Adrenal gland (tissue), 9 donors: ENCODE measurements at regions not wholly inside any gene's neighbourhood (a gene's known extent, or its start where the extent isn't known, plus 50 kb on each side); places are given as distances from the start of the nearest gene placed in this dataset.

ENCODE experiments used
- DNase-seq, 7 donors: peaks; one replicate each; pipeline ENCODE4 v3.0.0-alpha.2; 2019 to 2020
- H3K27ac ChIP-seq, 5 donors: fragments of 200-600 bp; sonication (generic) in 4 of 5; 1 replicate in 3 of 5; 2 replicates in 2 of 5; pipeline versions ENCODE4 v1.5.1 to v1.8.0; 2016 to 2020; ENCODE audit warnings: mild to moderate bottlenecking in 1 of 5
- H3K27me3 ChIP-seq: fragments of 200-600 bp; 2 replicates; pipeline ENCODE4 v1.8.0; 2021
- H3K36me3 ChIP-seq, 2 donors: fragments of 200-600 bp; replicated peaks in 1 of 2; 1 replicate in 1 of 2; 2 replicates in 1 of 2; pipeline versions ENCODE4 v1.5.1 to v1.8.0; 2018 to 2022
- H3K4me1 ChIP-seq, 2 donors: fragments of 200-600 bp; replicated peaks in 1 of 2; 1 replicate in 1 of 2; 2 replicates in 1 of 2; pipeline versions ENCODE4 v1.5.1 to v1.8.0; 2018 to 2021
- H3K4me3 ChIP-seq, 4 donors: fragments of 200-600 bp; sonication (generic) in 3 of 4; one replicate each; pipeline ENCODE4 v1.5.1; 2016 to 2018
- H3K9me3 ChIP-seq, 3 donors: fragments of 200-600 bp; sonication (generic) in 1 of 3; replicated peaks in 1 of 3; 1 replicate in 2 of 3; 2 replicates in 1 of 3; pipeline versions ENCODE4 v1.5.1 to v1.8.0; 2016 to 2021
- CTCF ChIP-seq, 6 experiments: fragments of 450-650 bp in 4 of 6; fragments of 200-600 bp in 2 of 6; sonication (generic) in 1 of 6; IDR thresholded peaks; 1 replicate in 5 of 6; 2 replicates in 1 of 6; pipeline versions ENCODE4 v1.5.1 to v1.8.0; 2016 to 2021; ENCODE audit warnings: antibody characterized with exemption in 6 of 6, mild to moderate bottlenecking in 2 of 6, moderate library complexity in 1 of 6
- POLR2A ChIP-seq, 2 donors: fragments of 450-650 bp; IDR thresholded peaks; one replicate each; pipeline ENCODE4 v1.6.1; 2017; ENCODE audit warnings: antibody characterized with exemption in 2 of 2, mild to moderate bottlenecking in 2 of 2, moderate library complexity in 1 of 2
- WGBS, 4 donors: extraction: QIAGEN DNeasy Blood & Tissue Kit in 2 of 4; methylation state at CpG; one replicate each; pipeline versions ENCODE4 v1.1.5 to v1.1.7; 2013 to 2017; 5-methylcytosine and 5-hydroxymethylcytosine counted together
- intact Hi-C, 2 donors: fragments of 100-400 bp; cut with DNase I; formaldehyde crosslinking; loops; one replicate each; pipeline versions ENCODE4 v1.14.1 to v1.15.0; 2022 to 2023
- donor health status: healthy with polysubstance abuse.
- donor health status: Bipolar disorder and iron deficiency.
- donor health status: DM: yes; HTN: yes; CAD: no.
- donor health status: DM: no; HTN: no; CAD: no.
- donor health status: DM: no; HTN: no; CAD: no.

DNA sequence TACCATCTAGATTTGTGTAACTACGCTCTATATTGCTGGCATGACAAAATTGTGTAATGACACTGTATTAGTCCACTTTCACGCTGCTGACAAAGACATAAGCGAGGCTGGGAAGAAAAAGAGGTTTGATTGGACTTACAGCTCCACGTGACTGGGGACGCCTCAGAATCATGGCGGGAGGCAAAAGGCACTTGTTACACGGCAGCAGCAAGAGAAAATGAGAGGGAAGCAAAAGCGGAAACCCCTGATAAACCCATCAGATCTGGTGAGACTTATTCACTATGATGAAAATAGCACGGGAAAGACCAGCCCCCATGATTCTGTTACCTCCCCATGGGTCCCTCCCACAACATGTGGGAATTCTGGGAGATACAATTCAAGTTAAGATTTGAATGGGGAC lies 905.7 kb downstream of the DIPK2A start:
- 87 to 95% (median 93%) methylated on average over 9 of the region's 9 CpGs for WGBS, 4 donors
- Histone ChIP-seq H3K4me3 (no peak overlapping the region), H3K4me1 (no peaks in the 10 kb centered on the region), H3K27ac (no peak overlapping the region), H3K27me3 (no peaks in the 10 kb centered on the region), H3K9me3 (no peaks in the 10 kb centered on the region), H3K36me3 (no peaks in the 10 kb centered on the region)
- no peak for DNase-seq
- intact Hi-C loops, result no loop called here
- TF ChIP-seq POLR2A (IDR thresholded peaks at IDR 0.05) (no peak), CTCF (IDR thresholded peaks at IDR 0.05) (no peak)

DNA sequence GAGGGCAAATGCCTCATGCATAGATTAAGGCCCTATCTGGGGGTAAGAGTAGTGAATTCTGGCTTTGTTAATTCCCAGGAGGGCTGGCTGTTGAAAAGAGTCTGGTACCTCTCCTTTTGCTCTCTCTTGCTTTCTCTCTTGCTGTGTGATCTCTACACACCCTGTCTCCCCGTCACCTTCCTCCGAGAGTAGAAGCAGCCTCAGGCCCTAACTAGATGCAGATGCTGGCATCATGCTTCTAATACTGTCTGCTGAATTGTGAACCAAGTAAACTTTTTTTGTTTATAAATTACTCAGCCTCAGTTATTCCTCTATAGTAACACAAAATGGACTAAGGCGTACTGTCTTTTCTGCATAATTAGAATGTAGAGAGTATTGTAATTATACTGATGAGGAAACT lies 908.1 kb downstream of the DIPK2A start:
- H3K36me3 ChIP-seq, result no peaks in the 10 kb centered on the region
- intact Hi-C loops, result no loop called here
- 90 to 95% (median 92%) methylated on average over 3 of the region's 3 CpGs for WGBS, 4 donors
- TF ChIP-seq POLR2A (IDR thresholded peaks at IDR 0.05), result no peak
- TF ChIP-seq CTCF (IDR thresholded peaks at IDR 0.05), result no peak
- no peak overlapping the region for H3K4me3 ChIP-seq
- no peak for DNase-seq
- H3K9me3 ChIP-seq, result no peaks in the 10 kb centered on the region
- H3K27me3 ChIP-seq, result no peaks in the 10 kb centered on the region
- no peaks in the 10 kb centered on the region for H3K4me1 ChIP-seq
- H3K27ac ChIP-seq, result no peak overlapping the region

DNA sequence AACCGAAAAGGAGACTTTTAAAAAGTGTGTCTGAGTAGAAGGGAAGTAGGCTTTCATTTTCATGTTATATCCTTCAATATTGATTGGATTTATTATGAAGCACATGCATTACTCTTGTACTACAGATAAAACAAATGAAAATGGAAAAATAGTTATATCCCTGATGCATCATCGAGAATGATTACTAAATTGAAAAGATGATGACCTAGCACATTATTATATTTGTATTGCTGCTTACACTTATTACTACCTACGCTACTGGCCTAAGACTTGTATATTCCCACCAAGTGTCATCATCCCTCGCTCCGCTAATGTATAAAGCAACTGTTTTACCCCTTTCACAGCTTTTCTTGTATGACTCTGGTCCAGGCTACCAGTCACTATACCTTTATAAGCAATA lies 922.4 kb downstream of the DIPK2A start:
- H3K4me3 ChIP-seq, result no peak overlapping the region
- H3K27ac ChIP-seq, result no peak overlapping the region
- no peaks in the 10 kb centered on the region for H3K27me3 ChIP-seq
- 86 to 96% (median 89%) methylated on average over 5 of the region's 5 CpGs for WGBS, 4 donors
- DNase-seq, result no peak
- intact Hi-C loops, result no loop called here
- no peaks in the 10 kb centered on the region for H3K9me3 ChIP-seq
- H3K36me3 ChIP-seq, result no peaks in the 10 kb centered on the region
- TF ChIP-seq CTCF (IDR thresholded peaks at IDR 0.05), result no peak
- TF ChIP-seq POLR2A (IDR thresholded peaks at IDR 0.05), result no peak
- no peaks in the 10 kb centered on the region for H3K4me1 ChIP-seq

DNA sequence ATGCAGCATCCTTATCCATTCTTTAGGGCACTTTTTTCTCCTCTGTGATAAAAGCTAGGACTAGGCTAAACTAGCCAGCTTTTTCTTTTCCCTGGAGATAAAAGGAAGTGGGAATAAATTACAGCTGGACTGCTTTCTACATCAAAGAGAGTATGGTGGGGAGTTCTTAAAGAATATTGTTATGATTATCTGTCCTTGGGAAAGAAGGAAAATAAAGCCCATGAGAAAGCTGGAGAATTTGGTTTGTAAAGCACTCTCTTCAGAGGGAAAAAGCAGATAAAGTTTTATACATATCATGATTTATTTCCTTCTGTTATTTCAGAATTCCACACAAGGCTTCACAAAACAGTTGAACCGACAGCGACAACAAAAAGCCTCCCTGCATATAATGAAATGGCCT lies 923.0 kb downstream of the DIPK2A start:
- no peak for TF ChIP-seq POLR2A (IDR thresholded peaks at IDR 0.05)
- TF ChIP-seq CTCF (IDR thresholded peaks at IDR 0.05), result no peak
- Histone ChIP-seq H3K27me3 (no peaks in the 10 kb centered on the region), H3K4me1 (no peaks in the 10 kb centered on the region), H3K9me3 (no peaks in the 10 kb centered on the region), H3K4me3 (no peak overlapping the region), H3K36me3 (no peaks in the 10 kb centered on the region), H3K27ac (no peak overlapping the region)
- no peak for DNase-seq
- intact Hi-C loops, result no loop called here
- 16 to 36% (median 27%) methylated on average over 2 of the region's 2 CpGs for WGBS, 4 donors
